WERI-Rb-1 (cell line): ENCODE measurements at regions not wholly inside any gene's neighbourhood (a gene's known extent, or its start where the extent isn't known, plus 50 kb on each side); places are given as distances from the start of the nearest gene placed in this dataset.

Experiments used
- DNase-seq: peaks from one replicate; pipeline ENCODE4 v3.0.0-alpha.2; 2020
- H3K27ac ChIP-seq: fragments of 250-450 bp; sonication (Bioruptor Pico); 2 replicates; pipeline ENCODE4 v1.5.1; 2020; ENCODE audit warnings: mild to moderate bottlenecking, moderate library complexity
- H3K27me3 ChIP-seq: fragments of 250-450 bp; sonication (Bioruptor Pico); 2 replicates; pipeline ENCODE4 v1.5.1; 2021; ENCODE audit warnings: mild to moderate bottlenecking, low read depth, moderate library complexity; ENCODE audit not compliant: insufficient read depth, severe bottlenecking
- H3K36me3 ChIP-seq: fragments of 250-450 bp; sonication (Bioruptor Pico); 2 replicates; pipeline ENCODE4 v1.5.1; 2020; ENCODE audit warnings: mild to moderate bottlenecking, moderate library complexity
- H3K4me3 ChIP-seq: 2 replicates; pipeline ENCODE4 v1.5.1; 2011; ENCODE audit warnings: low read depth, mild to moderate bottlenecking, control low read depth, low read length
- H3K9me3 ChIP-seq: fragments of 250-450 bp; sonication (Bioruptor Pico); 2 replicates; pipeline ENCODE4 v1.5.1; 2021; ENCODE audit warnings: mild to moderate bottlenecking, moderate library complexity; ENCODE audit not compliant: severe bottlenecking
- TF ChIP-seq, protein P1 (sequence below): IDR thresholded peaks from 2 replicates; pipeline ENCODE4 v1.5.1; 2011; ENCODE audit warnings: low read depth, mild to moderate bottlenecking, control low read depth, inconsistent platforms, low read length

DNA sequence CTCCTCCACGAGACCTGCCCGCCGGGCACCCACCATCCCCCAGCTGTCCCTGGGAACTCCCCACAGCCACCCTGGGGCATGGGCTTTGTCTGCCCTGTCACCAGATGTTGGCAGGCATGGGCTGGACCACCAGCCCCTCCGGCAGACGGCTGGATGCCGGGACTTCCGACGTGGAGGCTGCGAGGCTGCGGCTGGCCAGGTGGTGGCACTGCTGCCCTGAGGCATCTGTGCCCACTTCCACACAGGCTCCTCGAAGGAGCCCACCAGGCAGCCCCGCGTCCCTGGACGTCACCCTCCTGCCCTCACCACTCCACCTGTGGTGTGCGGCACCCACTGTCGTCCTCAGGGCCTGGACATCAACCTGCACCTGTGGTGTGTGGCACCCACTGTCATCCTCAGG, 319.9 kb upstream of the SALL3 start:
- Histone ChIP-seq H3K36me3 (no peaks in the 10 kb centered on the region), H3K27ac (no peak overlapping the region), H3K9me3 (peaks cover 11% of the 10 kb centered on the region), H3K4me3 (no peak overlapping the region), H3K27me3 (no peaks in the 10 kb centered on the region)
- TF ChIP-seq, protein P1, sequence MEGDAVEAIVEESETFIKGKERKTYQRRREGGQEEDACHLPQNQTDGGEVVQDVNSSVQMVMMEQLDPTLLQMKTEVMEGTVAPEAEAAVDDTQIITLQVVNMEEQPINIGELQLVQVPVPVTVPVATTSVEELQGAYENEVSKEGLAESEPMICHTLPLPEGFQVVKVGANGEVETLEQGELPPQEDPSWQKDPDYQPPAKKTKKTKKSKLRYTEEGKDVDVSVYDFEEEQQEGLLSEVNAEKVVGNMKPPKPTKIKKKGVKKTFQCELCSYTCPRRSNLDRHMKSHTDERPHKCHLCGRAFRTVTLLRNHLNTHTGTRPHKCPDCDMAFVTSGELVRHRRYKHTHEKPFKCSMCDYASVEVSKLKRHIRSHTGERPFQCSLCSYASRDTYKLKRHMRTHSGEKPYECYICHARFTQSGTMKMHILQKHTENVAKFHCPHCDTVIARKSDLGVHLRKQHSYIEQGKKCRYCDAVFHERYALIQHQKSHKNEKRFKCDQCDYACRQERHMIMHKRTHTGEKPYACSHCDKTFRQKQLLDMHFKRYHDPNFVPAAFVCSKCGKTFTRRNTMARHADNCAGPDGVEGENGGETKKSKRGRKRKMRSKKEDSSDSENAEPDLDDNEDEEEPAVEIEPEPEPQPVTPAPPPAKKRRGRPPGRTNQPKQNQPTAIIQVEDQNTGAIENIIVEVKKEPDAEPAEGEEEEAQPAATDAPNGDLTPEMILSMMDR: peak; percentile 99
- peak; percentile 68 for DNase-seq

DNA sequence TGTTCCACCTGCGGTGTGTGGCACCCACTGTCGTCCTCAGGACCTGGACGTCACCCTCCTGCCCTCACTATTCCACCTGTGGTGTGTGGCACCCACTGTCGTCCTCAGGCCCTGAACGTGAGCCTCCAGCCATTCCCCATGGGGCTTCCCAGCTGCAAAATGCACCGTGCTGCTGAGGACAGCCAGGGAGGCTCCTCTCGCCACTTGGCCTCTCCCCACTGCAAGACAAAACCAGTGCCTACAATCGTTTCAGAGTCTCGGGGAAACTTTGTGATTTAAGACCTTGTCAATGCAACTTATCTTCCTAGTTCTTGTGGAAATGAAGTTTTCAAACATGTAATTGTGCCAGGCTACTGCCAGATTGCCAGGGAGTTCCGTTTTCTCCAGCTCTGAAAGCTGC, 319.3 kb upstream of the SALL3 start:
- H3K36me3 ChIP-seq: no peaks in the 10 kb centered on the region
- H3K27me3 ChIP-seq: no peaks in the 10 kb centered on the region
- H3K4me3 ChIP-seq: no peak overlapping the region
- no peak overlapping the region for H3K27ac ChIP-seq
- DNase-seq: no peak
- peaks cover 9% of the 10 kb centered on the region for H3K9me3 ChIP-seq
- TF ChIP-seq, protein P1: no peak

DNA sequence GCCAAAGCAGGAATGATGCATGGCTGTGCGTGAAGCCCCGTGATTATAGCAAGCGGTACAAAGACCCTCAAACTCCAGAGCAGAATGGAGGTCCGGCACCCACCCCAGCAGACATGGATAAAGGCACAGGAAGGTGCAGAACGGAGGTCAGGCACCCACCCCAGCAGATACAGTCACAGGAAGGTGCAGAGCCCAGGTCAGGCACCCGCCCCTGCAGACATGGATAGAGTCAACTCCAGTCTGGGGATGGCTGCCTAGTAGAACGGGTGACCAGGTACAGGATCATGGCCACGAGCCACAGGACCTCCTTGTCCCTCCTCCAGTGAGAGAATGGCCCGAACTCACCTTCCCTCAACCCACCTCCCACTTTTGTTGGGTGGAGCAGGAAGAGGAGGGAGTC, 318.3 kb upstream of the SALL3 start:
- no peak for DNase-seq
- Histone ChIP-seq H3K27ac (no peak overlapping the region), H3K4me3 (no peak overlapping the region), H3K36me3 (no peaks in the 10 kb centered on the region), H3K9me3 (peaks cover under 1% of the 10 kb centered on the region), H3K27me3 (no peaks in the 10 kb centered on the region)
- TF ChIP-seq, protein P1: no peak

DNA sequence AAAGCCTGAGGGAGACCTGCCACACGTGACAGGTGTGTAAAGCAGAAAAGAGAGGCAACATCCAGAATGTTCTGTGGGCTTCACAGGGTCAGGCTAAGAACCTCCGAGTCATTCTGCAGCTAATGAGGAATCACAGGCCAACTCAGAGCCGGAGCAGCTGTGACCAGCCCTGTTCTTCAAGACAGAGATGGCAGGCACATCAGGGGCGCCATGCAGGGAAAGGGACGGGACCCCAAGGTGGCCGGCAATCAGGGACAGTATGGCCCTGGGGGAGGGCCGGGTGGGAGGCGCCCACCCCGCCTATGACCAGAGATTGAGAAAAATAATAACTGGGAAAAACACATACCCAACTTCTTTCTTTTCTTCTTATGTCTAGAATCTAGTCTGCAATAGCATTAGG, 316.7 kb upstream of the SALL3 start:
- TF ChIP-seq, protein P1: no peak
- Histone ChIP-seq H3K27ac (no peak overlapping the region), H3K9me3 (no peaks in the 10 kb centered on the region), H3K36me3 (no peaks in the 10 kb centered on the region), H3K4me3 (no peak overlapping the region), H3K27me3 (no peaks in the 10 kb centered on the region)
- DNase-seq: no peak

DNA sequence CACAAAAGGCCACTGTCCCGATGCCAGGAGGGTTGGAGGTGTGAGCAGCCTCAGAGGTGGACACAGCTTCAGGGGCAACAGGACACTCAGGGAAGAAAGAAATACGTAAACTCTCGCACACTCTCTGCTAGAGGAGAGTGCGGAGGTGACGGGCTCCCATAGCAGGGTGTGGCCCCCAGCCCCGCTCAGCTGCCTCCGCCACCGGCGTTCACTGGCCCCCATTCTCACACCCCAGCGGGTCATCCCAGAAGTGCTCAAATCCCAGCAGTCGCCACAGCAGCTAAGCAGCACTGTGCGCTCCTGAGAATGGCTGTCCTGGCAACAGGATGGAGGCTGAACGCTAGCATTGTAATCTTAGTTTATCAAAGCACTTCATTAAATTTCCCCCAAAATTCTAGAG, 315.6 kb upstream of the SALL3 start:
- DNase-seq: no peak

DNA sequence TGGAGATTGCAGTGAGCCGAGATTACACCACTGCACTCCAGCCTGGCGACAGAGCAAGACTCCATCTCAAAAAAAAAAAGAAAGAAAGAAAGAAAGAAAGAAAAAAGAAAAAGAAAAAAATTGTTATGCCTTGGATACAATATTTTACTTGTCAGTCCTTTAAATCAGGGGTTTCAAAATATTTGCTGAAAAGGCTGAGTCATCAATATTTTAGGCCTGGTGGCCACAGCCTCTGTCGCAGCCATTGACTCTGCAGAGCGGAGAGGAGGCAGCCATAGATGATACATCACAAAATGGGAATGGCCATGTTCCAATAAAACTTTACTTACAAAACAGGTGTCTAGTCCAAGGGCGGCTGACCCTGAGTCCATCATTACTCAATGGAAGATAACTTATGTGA, 314.8 kb upstream of the SALL3 start:
- Histone ChIP-seq H3K4me3 (no peak overlapping the region), H3K36me3 (no peaks in the 10 kb centered on the region), H3K27me3 (no peaks in the 10 kb centered on the region), H3K27ac (no peak overlapping the region), H3K9me3 (no peaks in the 10 kb centered on the region)
- DNase-seq: no peak
- TF ChIP-seq, protein P1: no peak

More for the DNA sequence above, 315.6 kb upstream of the SALL3 start:
- no peak overlapping the region for H3K27ac ChIP-seq
- H3K27me3 ChIP-seq: no peaks in the 10 kb centered on the region
- TF ChIP-seq, protein P1: no peak
- H3K9me3 ChIP-seq: no peaks in the 10 kb centered on the region
- H3K36me3 ChIP-seq: no peaks in the 10 kb centered on the region
- H3K4me3 ChIP-seq: no peak overlapping the region
